ENCODE measurements at regions not wholly inside any gene's neighbourhood (a gene's known extent, or its start where the extent isn't known, plus 50 kb on each side); places are given as distances from the start of the nearest gene placed in this dataset.
A peak's percentile ranks its signal among the peaks of the same experiment; 100 is the strongest.
"Not testable (repeated sequence)": the region's sequence is repeated elsewhere in the genome, so short reads cannot be mapped to it uniquely, and the experiment has no call there.

- Histone ChIP-seq H3K9ac (ENCODE audit: low read depth, low read length) (no peak overlapping the region), H3K9me3 (ENCODE audit: insufficient read depth, low read length, severe bottlenecking) (no peaks in the 10 kb centered on the region), H2AFZ (ENCODE audit: low read depth, low read length) (no peak overlapping the region), H4K20me1 (ENCODE audit: insufficient read depth, low read length) (no peaks in the 10 kb centered on the region), H3K4me2 (ENCODE audit: insufficient read depth, low read length) (no peak overlapping the region), H3K4me3 (ENCODE audit: low read depth in 1 of 2, low read length in 2 of 2) (no peak overlapping the region), H3K79me2 (ENCODE audit: insufficient read depth, low read length) (no peaks in the 10 kb centered on the region), H3K36me3 (ENCODE audit: insufficient read depth, low read length) (no peaks in the 10 kb centered on the region), H3K27me3 (ENCODE audit: insufficient read depth, low read length, poor library complexity) (no peaks in the 10 kb centered on the region), H3K27ac (ENCODE audit: low read length) (no peak overlapping the region), H3K4me1 (ENCODE audit: insufficient read depth, low read length) (no peaks in the 10 kb centered on the region)
- DNase-seq (no peak), ATAC-seq (ENCODE audit: insufficient read depth, low read depth) (no peak)
- TF ChIP-seq EZH2 (IDR thresholded peaks at IDR 0.05; ENCODE audit: borderline replicate concordance, low read depth, low read length, severe bottlenecking) = no peak
- TF ChIP-seq CTCF (IDR thresholded peaks at IDR 0.05; ENCODE audit: borderline replicate concordance, extremely low read depth, low read length, poor library complexity, severe bottlenecking) = no peak
Measured at GRCh38 chr21:23936991-23937390, 1670.3 kb downstream of the MRPL39 start.

GRCh38 chr21:23936224-23936623 lies 1671.1 kb downstream of the MRPL39 start:
- no peaks in the 10 kb centered on the region for H4K20me1 ChIP-seq (ENCODE audit: insufficient read depth, low read length)
- no peak overlapping the region for H3K4me3 ChIP-seq (ENCODE audit: low read depth in 1 of 2, low read length in 2 of 2)
- H3K9ac ChIP-seq (ENCODE audit: low read depth, low read length) = no peak overlapping the region
- no peaks in the 10 kb centered on the region for H3K36me3 ChIP-seq (ENCODE audit: insufficient read depth, low read length)
- H3K27me3 ChIP-seq (ENCODE audit: insufficient read depth, low read length, poor library complexity) = no peaks in the 10 kb centered on the region
- H3K27ac ChIP-seq (ENCODE audit: low read length) = no peak overlapping the region
- no peak overlapping the region for H3K4me2 ChIP-seq (ENCODE audit: insufficient read depth, low read length)
- TF ChIP-seq CTCF (IDR thresholded peaks at IDR 0.05; ENCODE audit: borderline replicate concordance, extremely low read depth, low read length, poor library complexity, severe bottlenecking) (peak; percentile 60), EZH2 (IDR thresholded peaks at IDR 0.05; ENCODE audit: borderline replicate concordance, low read depth, low read length, severe bottlenecking) (no peak)
- DNase-seq (peak; percentile 25), ATAC-seq (ENCODE audit: insufficient read depth, low read depth) (no peak; the same call in 2 of the 3 replicates)
- no peak overlapping the region for H2AFZ ChIP-seq (ENCODE audit: low read depth, low read length)
- no peaks in the 10 kb centered on the region for H3K9me3 ChIP-seq (ENCODE audit: insufficient read depth, low read length, severe bottlenecking)
- H3K4me1 ChIP-seq (ENCODE audit: insufficient read depth, low read length) = no peaks in the 10 kb centered on the region
- no peaks in the 10 kb centered on the region for H3K79me2 ChIP-seq (ENCODE audit: insufficient read depth, low read length)

- Histone ChIP-seq H3K4me2 (ENCODE audit: insufficient read depth, low read length) (no peak overlapping the region), H3K9me3 (ENCODE audit: insufficient read depth, low read length, severe bottlenecking) (no peaks in the 10 kb centered on the region), H4K20me1 (ENCODE audit: insufficient read depth, low read length) (no peaks in the 10 kb centered on the region), H3K4me3 (ENCODE audit: low read depth in 1 of 2, low read length in 2 of 2) (no peak overlapping the region), H3K9ac (ENCODE audit: low read depth, low read length) (no peak overlapping the region), H3K36me3 (ENCODE audit: insufficient read depth, low read length) (no peaks in the 10 kb centered on the region), H2AFZ (ENCODE audit: low read depth, low read length) (no peak overlapping the region), H3K27me3 (ENCODE audit: insufficient read depth, low read length, poor library complexity) (no peaks in the 10 kb centered on the region), H3K27ac (ENCODE audit: low read length) (no peak overlapping the region), H3K4me1 (ENCODE audit: insufficient read depth, low read length) (no peaks in the 10 kb centered on the region), H3K79me2 (ENCODE audit: insufficient read depth, low read length) (no peaks in the 10 kb centered on the region)
- ATAC-seq (ENCODE audit: insufficient read depth, low read depth) (no peak), DNase-seq (no peak)
- TF ChIP-seq CTCF (IDR thresholded peaks at IDR 0.05; ENCODE audit: borderline replicate concordance, extremely low read depth, low read length, poor library complexity, severe bottlenecking) = no peak
- TF ChIP-seq EZH2 (IDR thresholded peaks at IDR 0.05; ENCODE audit: borderline replicate concordance, low read depth, low read length, severe bottlenecking) = no peak
Measured at GRCh38 chr21:23930565-23930964, 1676.7 kb downstream of the MRPL39 start.

- not testable (repeated sequence) for H3K79me2 ChIP-seq (ENCODE audit: insufficient read depth, low read length); H3K4me1 ChIP-seq (ENCODE audit: insufficient read depth, low read length); H2AFZ ChIP-seq (ENCODE audit: low read depth, low read length); DNase-seq; H3K4me2 ChIP-seq (ENCODE audit: insufficient read depth, low read length); ATAC-seq (ENCODE audit: insufficient read depth, low read depth); H3K9ac ChIP-seq (ENCODE audit: low read depth, low read length); H3K27me3 ChIP-seq (ENCODE audit: insufficient read depth, low read length, poor library complexity); H4K20me1 ChIP-seq (ENCODE audit: insufficient read depth, low read length); H3K36me3 ChIP-seq (ENCODE audit: insufficient read depth, low read length); H3K27ac ChIP-seq (ENCODE audit: low read length); H3K9me3 ChIP-seq (ENCODE audit: insufficient read depth, low read length, severe bottlenecking); H3K4me3 ChIP-seq (ENCODE audit: low read depth in 1 of 2, low read length in 2 of 2)
Measured at GRCh38 chr21:23926430-23926829, 1680.9 kb downstream of the MRPL39 start.

All from DND-41 (cell line).